ENCODE measurements at regions not wholly inside any gene's neighbourhood (a gene's known extent, or its start where the extent isn't known, plus 50 kb on each side); places are given as distances from the start of the nearest gene placed in this dataset.

DNA sequence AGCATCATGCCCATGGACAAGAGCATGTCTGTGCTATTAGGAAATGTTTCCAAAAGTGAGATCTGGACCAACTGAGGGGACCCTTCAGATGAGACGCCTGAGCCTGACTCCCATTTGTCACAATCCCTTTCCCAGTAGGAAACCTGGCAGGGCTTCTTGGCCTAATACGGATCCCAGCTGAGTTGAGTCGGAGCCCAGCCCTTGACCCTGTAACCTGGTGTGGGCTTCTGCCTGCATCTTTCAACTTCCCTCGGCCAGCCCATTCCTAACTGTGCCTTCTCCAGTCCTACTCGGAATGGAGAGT, 148.3 kb downstream of the IRX2 start:
- no peak for DNase-seq (ENCODE audit: low read depth)

DNA sequence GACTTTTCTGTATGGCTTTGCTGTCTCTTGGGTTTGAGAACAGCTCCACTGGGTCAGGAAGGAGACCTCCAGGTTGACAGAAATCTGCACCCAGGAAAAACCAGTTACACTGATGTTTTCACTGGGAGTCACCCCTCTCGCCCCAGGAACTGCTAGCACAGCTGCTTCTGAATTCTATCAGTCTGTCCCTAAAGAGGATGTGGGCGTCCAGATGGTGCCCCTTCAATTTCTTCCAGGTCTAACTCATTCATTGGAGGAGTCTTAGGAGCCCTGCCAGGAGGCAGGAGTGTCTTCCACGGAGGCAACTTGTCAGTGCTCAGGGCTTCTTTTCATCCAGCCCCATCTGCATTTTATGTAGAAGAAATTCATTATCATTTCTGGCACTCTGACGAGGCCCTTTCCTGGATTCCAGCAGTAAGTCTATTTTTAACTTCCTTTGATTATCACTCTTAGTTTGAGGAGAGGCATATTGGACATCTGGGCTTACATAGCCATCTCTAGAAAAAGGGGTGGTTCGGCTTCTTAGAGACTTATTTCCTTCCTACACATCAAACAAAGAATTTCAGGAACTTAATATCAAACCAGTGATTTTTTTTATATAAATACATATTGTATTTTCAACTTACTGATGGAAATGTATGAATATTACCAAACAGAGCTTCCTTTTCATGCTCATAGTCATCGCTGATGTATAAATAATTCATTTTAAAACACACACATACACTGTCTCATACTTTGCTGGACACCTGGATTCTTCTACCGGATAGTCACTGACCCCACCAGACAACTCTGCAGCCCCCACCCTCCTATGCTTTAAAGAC, 148.8 kb downstream of the IRX2 start:
- DNase-seq (ENCODE audit: low read depth) = no peak

DNA sequence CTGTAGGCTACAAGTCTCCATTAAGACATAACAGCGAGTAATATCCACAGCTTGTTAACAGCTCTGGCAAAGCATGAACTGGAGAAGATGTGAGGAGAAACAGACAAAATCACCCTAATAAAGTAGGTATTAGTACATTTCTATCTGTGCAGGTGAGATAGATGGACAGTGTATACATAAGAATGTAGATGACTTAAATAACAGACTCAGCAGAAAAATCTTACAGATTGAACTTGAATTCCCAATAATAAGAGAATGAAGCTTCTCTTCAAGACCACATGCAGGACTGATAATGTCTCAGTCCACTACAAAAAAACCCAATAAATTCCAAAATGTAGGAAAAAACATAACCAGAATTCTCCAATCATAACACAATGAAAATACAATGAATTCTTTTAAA, 153.0 kb downstream of the IRX2 start:
- DNase-seq (ENCODE audit: low read depth) = no peak

DNA sequence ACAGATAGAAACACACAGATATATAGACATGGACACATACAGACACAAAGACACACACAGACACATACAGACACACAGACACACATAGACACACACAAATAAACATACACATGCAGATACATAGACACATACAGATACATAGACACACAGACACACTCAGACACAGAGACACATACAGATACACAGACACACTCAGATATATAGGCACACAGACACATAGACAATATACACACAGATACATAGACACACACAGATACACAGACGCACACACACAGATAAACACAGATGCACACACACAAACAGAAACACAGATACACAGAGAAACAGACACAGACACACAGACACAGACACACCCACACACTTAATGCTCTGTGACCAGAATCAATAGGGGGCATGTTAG, 156.8 kb downstream of the IRX2 start:
- DNase-seq (ENCODE audit: low read depth) = no peak

DNA sequence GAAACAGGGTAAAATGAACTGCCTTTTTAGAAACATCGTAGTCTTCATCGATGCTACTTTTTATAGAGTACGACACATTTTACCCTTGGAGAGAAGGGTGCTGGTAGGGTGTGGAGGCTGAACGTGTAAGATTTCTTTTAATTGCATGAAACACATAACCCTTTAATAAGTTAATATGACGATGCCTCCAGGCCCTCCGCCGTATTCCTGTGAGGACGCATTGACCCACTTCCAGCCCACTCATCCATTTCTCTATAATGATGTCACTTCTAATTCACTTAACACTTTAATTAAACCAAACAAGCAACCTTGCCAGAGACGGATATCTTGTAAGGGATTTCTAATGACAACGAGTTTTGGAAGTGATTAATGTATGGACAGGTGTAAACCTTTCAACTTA, 158.7 kb downstream of the IRX2 start:
- no peak for DNase-seq (ENCODE audit: low read depth)

DNA sequence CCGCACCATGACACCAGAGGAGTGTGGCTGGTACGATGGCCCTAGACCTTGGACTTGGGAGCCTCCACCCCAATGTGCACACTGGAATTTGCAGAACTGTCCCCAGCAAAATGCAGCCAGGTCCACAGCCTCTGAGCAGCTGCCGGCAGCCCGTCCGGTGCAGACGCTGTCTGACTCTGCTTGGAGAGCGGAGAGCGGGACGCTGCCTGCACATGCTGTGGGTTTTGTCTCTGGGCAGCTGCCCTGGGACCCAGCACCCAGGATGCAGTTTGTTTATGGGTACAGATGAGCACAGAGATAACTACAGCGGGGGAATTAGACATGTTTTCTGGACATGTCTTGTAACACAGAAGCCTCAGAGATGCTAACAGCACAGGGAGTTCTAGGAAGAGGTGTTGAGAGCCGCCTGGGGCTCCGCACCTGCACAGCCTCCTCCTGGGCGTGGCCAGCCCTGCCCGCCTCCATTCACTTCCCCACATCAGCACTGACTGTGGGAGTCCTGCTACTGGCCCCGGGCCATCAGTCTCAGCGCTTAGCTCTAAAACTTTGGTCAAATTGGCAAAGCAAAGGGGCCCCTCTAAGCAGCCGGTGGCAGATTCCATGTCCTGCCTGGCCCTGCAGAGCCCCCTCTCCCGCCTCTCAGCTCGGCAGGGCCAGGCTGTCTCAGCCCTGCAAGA, 159.6 kb downstream of the IRX2 start:
- DNase-seq (ENCODE audit: low read depth) = no peak

DNA sequence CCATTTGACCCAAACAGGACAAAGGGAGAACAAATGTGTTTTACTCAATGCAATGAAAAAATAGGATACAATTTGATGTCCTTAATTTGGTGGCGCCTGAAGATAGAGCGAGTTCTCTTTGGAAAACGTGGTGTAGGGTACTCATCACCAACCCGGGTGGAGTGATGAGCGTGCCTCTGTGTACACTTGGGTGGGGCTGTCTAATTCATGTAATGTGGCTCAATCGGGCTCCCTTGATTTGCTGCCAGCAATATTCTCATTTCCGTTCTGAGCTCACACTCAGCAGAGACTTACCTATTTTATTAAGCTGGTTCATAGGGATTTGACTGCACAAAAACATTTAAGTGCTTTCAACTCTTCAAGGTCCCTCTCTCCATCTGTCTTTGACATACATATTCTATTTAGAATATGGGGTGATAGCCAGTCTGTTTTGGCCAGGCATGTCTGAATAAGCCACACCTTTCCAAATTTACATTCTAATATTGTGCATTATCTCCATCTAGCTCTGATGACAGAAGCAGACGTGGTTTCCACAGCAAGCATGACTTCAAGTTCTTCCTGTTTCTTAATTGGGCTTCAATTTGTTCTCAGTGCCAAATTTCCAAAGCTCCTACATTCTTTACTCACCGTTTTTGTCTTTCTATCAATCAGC, 162.5 kb downstream of the IRX2 start:
- no peak for DNase-seq (ENCODE audit: low read depth)

DNA sequence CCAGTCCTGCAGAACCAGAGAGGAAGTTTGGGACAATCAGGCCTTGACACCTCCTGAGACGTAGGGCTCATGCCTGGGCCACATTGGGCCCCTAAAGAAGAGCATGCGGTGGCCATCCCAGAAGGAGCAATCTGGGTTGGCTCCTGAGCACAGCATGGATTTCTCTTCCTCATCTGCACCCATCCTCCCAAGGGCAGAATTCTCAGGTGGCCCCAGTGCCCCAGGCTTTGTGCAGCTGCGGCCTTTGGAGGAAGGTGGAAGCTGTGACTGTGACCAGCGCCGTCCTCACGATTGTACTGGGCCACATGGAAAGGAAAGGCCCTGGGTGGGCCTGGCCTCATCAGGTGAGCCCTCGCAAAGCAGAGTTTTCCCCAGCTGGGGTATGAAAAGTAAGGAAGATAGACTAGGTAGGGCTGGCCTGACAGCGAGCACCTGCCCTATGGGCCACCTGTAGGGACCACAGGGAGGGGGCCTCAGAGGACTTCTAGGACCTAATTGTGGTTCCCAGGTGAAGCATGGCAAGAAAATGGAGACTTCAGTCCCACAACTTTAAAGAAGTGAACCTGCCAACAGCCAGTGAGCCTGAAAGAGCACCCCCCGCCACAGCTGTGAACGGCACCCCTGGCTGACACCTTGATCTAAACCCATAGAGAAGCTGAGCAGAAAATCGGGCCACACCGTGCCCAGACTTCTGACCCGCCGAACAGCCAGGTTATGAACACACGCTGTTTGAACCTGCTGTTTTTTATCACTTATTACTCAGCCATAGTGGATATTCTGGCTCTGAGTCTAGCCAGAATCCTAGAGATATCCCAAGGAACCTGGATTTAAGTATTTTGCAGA, 164.1 kb downstream of the IRX2 start:
- no peak for DNase-seq (ENCODE audit: low read depth)

DNA sequence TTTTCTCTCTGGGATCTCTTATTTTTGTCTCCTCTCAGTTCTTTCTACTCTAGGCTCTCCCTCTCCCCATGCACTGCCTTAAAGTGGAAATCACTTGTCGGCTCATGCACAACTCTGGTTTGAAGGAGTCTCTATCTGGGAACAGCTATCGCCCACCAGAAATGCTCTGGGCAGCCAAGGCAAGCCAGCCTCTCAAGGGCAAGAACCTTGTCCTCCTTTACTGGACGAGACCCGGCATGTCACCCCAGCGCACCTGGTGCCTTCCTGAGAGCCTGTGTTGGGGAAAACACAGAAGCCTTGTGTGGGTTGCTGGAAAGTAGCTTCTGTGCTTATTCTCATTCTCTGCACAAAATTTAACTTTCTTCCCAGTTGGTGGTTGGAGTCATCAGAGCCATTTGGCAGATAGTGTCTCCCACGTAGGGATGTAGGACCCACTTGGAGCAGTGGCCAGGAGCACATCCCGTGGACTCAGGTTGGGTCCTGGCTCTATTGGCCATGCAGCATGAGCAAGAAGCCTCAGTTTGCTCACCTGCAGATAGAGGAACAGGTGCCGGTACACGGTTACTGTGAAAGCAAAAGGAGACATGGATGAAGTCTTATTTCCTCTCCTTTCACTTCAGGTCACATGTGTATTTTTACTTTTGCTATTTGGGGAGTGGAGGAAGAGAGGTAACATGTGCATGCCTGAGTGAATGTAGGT, 165.3 kb downstream of the IRX2 start:
- no peak for DNase-seq (ENCODE audit: low read depth)

DNA sequence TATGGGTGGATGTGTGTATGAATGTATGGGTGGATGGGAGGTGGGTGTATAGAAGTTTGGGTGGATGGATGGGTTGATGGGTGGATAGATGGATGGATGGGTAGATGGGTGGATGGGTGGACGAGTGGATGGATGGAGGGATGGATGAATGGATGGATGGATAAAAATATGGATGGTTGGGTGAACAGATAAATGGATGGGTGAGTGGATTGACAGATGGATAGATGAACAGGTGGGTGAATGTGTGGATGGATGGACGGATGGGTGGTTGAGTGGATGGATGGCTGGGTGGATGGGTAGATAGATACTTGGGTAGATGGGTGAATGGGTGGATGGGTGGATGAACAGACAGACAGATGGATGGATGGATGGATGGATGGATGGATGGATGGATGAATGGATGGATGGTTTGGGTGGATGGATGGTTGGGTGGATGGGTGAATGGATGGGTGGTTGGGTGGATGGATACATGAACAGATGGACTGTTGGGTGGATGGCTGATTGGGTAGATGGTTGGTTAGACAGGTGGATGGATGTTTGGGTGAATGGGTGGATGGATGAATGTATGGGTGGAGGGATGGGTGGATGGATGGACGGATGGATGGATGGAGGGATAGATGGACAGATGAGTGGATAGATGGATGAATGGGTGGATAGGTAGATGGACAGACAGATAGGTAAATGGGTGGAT, 166.8 kb downstream of the IRX2 start:
- no peak for DNase-seq (ENCODE audit: low read depth)

DNA sequence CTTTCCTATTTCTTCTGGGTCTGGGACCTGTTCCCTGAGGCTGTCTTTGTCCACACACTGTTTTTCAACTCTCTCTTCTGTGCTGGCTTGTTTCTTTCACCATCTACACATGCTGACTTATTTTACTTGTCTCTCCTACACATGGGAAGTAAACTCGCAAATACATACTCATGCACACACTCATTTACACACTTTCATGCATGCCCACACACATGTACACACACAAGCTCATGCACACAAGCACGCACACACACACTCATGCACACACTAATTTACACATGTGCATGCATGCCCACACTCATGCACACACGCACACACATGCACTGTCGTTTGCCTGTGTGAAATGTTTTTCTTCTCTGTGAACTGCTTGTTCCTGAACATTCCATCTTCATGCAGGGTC, 169.0 kb downstream of the IRX2 start:
- DNase-seq (ENCODE audit: low read depth) = no peak

DNA sequence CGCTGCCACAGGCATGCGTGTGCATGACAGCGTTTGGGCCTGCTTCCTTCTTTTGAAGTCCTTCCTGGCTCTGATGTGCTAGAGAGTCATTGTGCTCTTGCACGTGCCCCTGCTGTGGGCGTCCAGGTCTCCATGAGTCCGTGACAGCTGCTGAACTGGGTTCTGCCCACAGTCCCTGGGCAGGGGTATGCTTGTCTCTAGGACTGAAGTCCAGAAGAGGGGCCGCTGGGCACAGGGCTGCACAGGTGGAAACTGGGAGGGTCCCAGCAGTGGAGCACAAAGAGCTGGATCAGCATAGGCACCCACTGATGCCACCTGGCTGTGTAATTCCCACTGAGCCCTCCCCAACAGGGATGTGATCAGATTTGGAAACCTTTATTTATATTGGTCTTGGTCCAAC, 169.4 kb downstream of the IRX2 start:
- no peak for DNase-seq (ENCODE audit: low read depth)

DNA sequence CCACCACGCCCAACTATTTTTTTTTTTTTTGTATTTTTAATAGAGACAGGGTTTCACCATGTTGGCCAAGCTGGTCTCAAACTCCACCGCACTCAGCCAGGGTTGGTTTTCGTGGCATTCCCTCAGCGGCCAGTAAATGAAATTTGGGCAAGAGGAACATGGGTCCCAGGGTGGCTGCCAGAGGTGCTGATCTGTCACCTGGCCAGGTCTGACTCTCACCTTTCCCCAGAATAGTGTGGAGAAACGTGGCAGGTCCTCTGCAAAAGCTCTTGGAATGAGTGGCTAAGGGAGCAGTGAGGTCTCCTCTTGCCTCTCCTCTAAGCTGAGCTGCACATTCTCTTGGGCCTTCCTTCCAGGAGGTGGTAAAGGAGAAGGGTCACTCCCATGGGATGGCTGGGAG, 170.1 kb downstream of the IRX2 start:
- no peak for DNase-seq (ENCODE audit: low read depth)

DNA sequence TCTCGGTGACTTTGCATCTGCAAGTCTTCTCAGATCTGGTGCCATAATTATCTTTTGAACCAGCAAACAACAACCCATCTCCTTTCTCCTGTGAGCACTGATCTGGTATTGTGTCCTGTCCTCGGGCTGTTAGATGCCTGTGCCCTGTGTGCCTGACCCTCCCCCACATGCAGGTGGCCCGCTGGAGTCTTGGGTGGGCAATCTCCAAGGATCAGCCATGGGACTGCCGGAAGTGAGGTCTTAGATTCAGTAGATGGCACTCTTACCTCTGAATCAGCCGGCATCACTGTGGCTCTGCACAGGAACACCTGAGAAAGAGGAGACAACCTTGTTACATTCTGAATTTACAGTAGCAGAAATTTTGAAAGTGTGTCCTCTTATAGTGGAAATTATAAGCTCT, 172.4 kb downstream of the IRX2 start:
- no peak for DNase-seq (ENCODE audit: low read depth)

DNA sequence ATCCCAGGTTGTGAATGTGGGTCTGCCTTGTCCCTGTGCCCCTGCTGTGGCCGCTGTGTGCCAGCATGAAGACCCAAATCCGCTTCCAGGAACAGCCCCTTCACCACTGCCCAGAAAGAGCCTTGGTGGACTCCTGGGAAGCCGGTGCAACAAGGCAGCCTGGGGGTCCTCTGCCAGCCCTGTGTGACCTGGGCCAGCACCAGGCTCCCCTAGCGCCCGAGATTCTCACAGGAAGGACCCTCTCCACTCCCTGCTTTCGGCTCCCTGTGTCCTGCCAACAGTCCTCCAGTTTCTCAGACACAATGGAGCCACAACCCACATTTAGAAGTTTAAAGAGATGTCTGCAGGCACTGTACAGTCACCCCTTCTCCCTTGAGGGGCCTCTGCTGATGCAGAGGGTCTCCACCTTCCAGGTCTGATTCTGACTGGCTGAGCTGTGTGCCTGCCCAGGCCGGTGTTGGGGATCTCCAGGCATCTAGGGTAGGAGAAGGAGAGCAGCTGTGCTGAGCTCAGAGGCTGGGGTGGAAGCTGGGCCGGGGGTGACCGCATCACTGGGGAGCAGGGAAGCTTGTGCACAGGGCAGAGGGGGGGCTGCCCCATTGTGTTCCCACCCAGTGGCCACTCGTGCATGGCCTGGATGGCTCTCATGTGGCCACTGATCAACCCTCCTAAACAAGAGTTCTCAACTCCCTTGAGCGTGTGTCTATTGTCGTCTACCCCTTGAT, 174.0 kb downstream of the IRX2 start:
- DNase-seq (ENCODE audit: low read depth) = no peak

DNA sequence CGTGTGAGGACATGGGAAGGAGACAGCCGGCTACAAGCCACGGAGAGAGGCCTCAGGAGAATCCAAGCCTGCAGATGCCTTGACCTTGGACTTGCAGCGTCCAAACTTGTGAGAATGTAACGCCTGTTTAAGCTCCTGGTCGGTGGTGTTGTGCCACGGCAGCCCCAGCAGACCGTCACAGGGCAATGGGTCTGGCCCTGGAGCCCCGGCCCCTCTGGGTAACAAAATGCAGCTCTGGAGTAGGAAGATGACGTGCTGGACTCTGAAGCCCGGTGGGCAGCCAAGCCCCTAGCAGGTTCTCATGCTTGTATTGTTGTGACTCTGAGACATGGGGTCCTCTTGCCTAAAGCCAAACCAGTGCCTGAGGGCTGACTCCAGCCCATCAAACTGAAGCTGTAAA, 174.7 kb downstream of the IRX2 start:
- DNase-seq (ENCODE audit: low read depth) = no peak

DNA sequence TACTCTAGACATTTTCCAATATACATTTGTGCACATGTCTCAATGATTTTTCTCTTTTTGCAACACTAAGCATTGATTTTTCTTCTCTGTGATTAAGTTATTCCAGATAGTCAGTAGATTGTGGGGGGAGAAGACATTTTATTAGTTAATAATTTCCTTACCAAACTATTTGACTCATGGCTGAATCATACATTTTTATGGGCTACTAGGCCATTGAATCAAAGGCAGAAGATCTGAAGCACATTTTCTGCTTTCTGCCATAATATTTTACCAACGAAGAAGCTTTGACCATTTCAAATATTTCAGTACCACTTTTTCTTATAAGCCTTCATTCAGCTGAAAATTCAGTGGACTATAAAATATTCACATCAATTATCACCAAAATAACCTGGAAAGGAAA, 175.6 kb downstream of the IRX2 start:
- DNase-seq (ENCODE audit: low read depth) = no peak

DNA sequence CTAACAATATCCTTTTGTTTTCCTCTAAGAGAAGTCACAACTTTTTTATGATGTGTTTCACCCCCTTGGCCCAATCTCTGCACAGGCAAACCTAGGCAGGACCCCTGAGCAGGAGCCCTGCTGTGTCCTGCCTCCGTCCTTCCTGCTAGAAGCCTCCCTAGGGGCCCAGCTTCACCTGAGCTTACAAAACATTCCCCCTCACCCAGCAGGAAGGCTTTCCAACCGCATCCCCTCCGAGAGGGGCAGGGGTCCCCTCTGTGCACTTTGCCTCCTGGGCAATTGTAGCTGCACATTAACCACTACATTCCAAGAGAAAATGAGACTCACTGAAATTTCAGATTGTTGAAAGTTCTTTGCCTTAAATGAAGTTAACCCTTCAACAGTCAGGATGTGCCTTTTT, 176.2 kb downstream of the IRX2 start:
- DNase-seq (ENCODE audit: low read depth) = no peak

DNA sequence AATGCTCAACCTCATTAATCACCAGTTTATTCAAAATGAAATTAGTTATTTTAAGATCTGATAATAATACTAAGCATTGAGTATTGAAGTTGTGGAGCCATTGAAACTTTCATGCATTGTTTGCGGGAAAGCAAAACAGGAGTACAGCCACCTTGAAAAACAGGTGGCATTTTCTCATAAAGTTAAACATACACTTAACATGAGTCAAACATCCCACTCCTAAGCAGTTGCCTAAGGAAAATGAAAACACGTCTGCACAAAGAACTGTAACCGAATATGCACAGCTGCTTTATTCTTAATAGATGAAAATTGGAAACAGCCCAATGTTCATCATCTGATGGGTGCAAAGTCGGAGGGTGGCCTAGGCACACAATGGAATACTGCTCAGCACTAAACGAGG, 177.3 kb downstream of the IRX2 start:
- DNase-seq (ENCODE audit: low read depth) = no peak

DNA sequence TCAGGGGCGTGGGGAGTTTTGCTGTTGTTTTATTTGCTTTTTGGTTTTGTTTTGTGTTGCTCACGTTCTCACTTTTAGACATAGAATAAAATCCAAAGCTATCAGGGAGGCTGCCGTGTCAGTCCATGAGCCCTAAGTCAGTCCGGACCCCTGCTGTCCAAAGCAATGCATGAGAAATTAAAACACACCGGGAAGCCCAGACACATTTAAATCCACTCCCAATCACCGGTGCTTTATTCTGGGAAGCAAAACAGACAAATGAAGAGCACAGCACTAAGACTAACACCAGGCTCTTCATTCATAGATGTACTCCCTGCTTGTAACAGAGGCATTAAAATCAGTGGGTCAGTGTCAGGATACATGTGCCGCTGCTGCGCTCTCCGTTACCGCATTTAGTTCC, 180.9 kb downstream of the IRX2 start:
- DNase-seq (ENCODE audit: low read depth) = no peak
